IPS-15b (cell line): ENCODE measurements at regions not wholly inside any gene's neighbourhood (a gene's known extent, or its start where the extent isn't known, plus 50 kb on each side); places are given as distances from the start of the nearest gene placed in this dataset.

ENCODE experiments used
- H3K27me3 ChIP-seq: one replicate; pipeline ENCODE4 v1.6.1; 2013; ENCODE audit warnings: low read length; ENCODE audit not compliant: control insufficient read depth, insufficient read depth
- H3K36me3 ChIP-seq: one replicate; pipeline ENCODE4 v1.6.1; 2013; ENCODE audit warnings: low read length; ENCODE audit not compliant: control insufficient read depth, insufficient read depth
- H3K4me1 ChIP-seq: one replicate; pipeline ENCODE4 v1.6.1; 2013; ENCODE audit warnings: mild to moderate bottlenecking, low read length; ENCODE audit not compliant: control insufficient read depth, insufficient read depth
- H3K4me3 ChIP-seq: one replicate; pipeline ENCODE4 v1.5.1; 2013; ENCODE audit warnings: low read depth, low read length
- H3K9ac ChIP-seq: one replicate; pipeline ENCODE4 v1.6.1; 2013; ENCODE audit warnings: low read depth, mild to moderate bottlenecking, low read length
- H3K9me3 ChIP-seq: one replicate; pipeline ENCODE4 v1.6.1; 2013; ENCODE audit warnings: mild to moderate bottlenecking, low read length; ENCODE audit not compliant: control insufficient read depth, insufficient read depth

DNA sequence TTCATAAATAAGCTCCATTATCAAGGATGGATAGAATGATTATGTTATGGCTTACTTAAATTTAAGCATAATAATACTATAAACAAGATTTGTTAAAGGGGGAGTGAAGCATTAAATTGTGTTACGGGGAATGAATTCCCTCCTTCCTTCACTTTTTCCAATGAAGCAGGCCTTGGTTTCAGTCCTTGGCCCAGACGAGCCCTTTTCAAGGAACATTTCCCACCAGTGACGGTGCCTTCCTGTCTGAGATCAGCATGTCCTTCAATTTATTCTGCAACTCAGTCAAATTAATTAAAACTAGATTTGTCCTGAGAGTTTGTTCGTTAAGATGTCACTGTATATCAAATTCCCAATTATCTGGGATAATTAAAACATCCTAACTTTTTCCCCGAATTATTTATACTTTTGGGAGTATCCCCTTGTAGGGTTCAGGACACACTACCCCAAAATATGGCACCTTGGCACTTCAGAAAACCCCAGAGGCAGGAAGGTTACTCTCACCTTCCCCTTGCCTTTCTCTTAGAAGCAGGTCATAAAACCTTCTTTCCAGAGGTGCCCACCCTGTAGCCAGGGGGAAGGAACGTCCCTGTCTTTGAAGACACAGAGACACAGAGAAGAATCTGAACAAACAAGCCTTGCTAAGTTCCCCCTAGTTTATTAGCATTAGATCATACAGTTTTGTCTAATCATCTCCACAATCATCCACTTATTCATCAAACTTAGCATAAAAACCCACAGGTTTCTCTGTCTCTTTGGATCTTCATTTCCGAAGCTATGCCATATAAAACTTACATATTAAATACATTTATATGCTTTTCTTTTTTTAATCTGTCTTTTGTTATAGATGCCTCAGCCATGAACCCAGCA, 86.2 kb upstream of the ARHGAP29 start:
- Histone ChIP-seq H3K27me3 (no peaks in the 10 kb centered on the region), H3K4me3 (no peak overlapping the region), H3K4me1 (peaks cover 29% of the 10 kb centered on the region), H3K36me3 (no peaks in the 10 kb centered on the region), H3K9ac (no peak overlapping the region), H3K9me3 (no peaks in the 10 kb centered on the region)

DNA sequence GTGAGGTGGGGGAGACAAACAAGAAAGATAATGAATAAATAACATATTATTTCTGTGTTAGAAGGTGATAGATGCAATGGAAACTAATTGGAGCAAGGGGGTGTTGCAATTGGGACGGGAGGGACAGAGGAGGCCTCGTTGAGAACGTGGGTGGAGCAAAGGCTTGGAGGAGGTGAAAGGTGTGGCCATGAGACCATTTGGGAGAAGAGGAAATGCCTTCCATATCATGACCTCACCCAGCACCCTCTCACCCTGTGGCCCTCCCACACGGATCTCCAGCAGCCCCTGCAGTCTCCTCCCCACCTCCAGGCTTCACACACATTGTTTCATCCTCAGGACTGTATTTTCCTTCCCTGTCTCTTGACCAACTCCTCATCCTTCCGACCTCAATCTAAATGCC, 85.3 kb upstream of the ARHGAP29 start:
- Histone ChIP-seq H3K27me3 (no peaks in the 10 kb centered on the region), H3K4me1 (peaks cover 22% of the 10 kb centered on the region), H3K9me3 (no peaks in the 10 kb centered on the region), H3K4me3 (no peak overlapping the region), H3K9ac (no peak overlapping the region), H3K36me3 (no peaks in the 10 kb centered on the region)

DNA sequence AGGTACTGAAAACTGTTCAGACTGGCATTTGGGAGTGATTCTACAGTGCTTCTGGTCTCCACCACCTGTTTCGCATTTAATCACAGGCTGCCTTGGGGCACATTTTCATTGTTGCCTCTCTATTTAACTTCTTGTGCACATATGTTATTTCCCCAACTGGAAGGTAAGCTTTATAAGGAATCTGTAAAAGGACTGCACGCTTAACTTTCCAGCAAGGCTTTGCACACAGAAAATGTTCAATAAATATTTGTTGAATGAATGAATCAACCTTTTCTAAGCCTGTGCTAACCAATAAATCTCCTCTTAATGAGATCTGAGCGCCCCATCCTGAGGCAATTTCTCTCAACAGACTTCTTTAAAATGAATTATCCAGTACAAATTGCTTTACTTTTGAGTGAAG, 84.3 kb upstream of the ARHGAP29 start:
- peaks cover 15% of the 10 kb centered on the region for H3K4me1 ChIP-seq
- H3K9me3 ChIP-seq: no peaks in the 10 kb centered on the region
- H3K27me3 ChIP-seq: no peaks in the 10 kb centered on the region
- no peak overlapping the region for H3K9ac ChIP-seq
- H3K36me3 ChIP-seq: no peaks in the 10 kb centered on the region
- no peak overlapping the region for H3K4me3 ChIP-seq

DNA sequence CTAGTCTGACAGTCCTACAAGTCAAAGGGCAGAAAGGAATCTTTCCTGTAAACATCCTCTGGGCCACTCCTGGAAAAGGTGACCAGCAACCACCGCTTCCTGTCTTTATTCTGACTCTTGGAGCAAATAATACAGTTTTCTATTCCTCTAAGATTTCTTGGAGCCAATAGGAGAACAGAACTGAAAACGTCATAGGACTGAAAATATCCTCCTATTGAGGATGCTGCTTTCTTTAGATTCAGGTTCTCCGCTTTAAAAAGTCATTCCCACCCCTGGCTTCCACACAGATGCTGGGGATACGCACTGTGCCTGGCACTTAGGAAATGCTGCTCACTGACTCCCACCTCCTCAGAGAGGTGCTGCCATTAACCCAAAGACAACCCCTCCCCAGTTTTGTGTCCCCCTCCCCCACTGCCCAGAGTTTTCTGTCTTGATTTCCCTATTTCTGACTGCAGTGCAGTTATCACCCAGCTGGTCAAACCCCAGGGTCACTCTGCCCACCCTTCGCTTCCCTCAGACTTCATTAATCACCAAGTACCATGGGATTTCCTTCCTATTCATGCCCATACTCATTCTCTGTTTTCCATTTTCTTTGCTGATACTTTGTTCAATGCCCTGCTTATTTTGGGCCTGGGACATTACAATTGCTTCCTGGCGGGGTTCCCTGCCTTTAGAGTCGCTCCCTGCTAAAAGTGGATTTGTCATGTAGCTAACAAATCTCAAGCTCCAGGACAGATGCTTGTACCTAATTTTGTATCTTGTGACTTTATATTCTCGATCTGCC, 82.1 kb upstream of the ARHGAP29 start:
- Histone ChIP-seq H3K4me1 (peaks cover 13% of the 10 kb centered on the region), H3K4me3 (no peak overlapping the region), H3K9ac (no peak overlapping the region), H3K9me3 (no peaks in the 10 kb centered on the region), H3K36me3 (no peaks in the 10 kb centered on the region), H3K27me3 (no peaks in the 10 kb centered on the region)

DNA sequence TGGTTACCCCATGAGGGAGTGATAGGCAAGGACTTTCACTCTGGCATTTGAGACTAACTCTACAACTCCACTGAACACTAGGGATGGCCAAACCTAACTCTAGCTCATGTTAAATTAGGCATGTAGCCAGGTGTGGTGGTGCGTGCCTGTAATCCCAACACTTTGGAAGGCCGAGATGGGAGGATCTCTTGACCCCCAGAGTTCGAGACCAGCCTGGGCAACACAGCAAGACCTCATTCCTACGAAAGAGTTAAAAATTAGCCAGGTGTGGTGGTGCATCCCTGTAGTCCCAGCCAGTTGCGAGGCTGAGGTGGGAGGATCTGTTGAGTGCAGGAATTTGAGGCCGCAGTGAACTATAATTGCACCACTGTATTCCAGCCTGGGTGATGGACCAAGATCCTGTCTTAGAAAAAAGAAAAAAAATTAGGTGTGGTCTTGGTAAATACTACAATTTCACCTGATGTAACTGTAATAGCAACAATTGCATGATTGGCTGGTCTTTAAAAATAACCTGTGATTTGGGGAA, 81.2 kb upstream of the ARHGAP29 start:
- Histone ChIP-seq H3K4me1 (peaks cover 13% of the 10 kb centered on the region), H3K9ac (no peak overlapping the region), H3K27me3 (no peaks in the 10 kb centered on the region), H3K9me3 (no peaks in the 10 kb centered on the region), H3K36me3 (no peaks in the 10 kb centered on the region), H3K4me3 (no peak overlapping the region)

DNA sequence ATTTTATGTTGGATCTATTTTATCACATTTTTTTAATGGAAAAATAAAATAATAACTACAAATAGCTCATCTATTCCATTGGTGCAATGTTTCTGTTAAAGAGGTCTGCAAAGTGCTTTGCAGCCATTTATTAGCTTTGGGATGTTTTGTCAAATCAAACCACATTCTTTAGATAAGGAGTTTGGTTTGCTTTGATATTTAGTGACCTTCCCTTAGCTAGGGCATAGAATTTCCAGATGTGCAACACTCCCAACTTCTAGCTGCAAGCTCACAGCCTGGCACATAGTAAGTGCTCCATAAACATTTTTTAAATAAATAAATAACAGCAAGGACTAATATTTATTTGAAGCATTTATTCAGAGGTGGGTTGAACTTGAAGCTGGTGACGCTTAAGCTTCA, 80.4 kb upstream of the ARHGAP29 start:
- H3K4me1 ChIP-seq: peaks cover 13% of the 10 kb centered on the region
- H3K9me3 ChIP-seq: no peaks in the 10 kb centered on the region
- no peaks in the 10 kb centered on the region for H3K36me3 ChIP-seq
- no peak overlapping the region for H3K9ac ChIP-seq
- no peaks in the 10 kb centered on the region for H3K27me3 ChIP-seq
- H3K4me3 ChIP-seq: no peak overlapping the region

DNA sequence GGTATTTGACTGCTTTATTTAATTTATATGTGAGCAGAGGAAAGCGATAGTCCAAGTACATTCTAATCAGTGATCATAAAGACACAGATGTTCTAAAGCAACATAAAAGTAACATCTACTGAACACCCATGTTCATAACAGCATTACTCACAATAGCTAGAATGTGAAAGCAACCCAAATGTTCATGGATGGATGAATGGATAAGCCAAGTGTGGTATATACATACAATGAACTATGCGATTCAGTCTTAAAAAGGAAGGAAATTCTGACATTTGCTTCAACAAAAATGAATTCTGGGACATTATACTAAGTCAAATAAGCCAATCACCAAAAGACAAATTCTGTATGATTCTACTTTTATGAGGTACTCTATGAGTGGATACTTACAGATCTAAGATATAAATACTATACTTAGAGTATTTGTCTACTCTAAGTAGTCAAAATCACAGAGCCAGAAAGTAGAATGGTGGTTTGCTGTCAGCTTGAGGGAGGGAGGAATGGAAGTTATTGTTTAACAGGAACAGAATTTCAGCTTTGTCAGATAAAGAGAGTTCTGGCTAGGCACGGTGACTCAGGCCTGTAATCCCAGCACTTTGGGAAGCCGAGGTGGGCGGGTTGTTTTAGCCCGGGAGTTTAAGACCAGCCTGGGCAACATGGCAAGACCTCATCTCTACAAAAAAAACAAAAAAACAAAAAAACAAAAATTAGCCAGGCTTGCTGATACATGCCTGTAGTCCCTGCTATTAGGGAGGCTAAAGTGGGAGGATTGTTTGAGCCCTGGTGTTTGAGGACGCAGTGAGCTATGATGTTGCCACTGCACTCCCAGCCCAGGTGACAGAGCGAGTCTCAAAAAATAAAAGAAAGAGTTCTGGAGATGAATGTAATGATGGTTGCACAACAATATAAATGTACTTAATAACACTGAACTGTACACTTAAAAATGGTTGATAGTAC, 79.7 kb upstream of the ARHGAP29 start:
- Histone ChIP-seq H3K9me3 (no peaks in the 10 kb centered on the region), H3K27me3 (no peaks in the 10 kb centered on the region), H3K36me3 (no peaks in the 10 kb centered on the region), H3K9ac (no peak overlapping the region), H3K4me3 (no peak overlapping the region), H3K4me1 (peaks cover 9% of the 10 kb centered on the region)

DNA sequence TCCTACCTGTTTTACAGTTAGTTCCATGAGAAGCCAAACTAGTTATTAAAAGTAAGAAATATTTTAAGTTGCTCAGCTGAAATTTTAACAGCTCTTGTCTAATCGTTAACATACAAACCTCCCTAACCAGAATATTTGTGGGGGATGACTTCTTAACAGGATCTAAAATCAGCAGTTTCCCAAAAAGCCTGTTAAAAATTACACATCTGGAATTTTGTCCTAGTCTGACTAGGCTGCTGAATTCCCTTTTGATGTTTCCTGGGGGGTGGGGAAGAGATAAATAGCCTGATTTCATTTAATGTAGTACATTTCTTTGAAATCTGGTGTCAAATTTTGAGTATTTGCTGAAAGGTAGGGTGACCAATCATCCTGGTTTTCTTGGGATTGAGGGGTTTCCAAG, 78.8 kb upstream of the ARHGAP29 start:
- H3K4me1 ChIP-seq: peaks cover 9% of the 10 kb centered on the region
- H3K9me3 ChIP-seq: no peaks in the 10 kb centered on the region
- no peaks in the 10 kb centered on the region for H3K36me3 ChIP-seq
- H3K9ac ChIP-seq: no peak overlapping the region
- H3K27me3 ChIP-seq: no peaks in the 10 kb centered on the region
- H3K4me3 ChIP-seq: no peak overlapping the region

DNA sequence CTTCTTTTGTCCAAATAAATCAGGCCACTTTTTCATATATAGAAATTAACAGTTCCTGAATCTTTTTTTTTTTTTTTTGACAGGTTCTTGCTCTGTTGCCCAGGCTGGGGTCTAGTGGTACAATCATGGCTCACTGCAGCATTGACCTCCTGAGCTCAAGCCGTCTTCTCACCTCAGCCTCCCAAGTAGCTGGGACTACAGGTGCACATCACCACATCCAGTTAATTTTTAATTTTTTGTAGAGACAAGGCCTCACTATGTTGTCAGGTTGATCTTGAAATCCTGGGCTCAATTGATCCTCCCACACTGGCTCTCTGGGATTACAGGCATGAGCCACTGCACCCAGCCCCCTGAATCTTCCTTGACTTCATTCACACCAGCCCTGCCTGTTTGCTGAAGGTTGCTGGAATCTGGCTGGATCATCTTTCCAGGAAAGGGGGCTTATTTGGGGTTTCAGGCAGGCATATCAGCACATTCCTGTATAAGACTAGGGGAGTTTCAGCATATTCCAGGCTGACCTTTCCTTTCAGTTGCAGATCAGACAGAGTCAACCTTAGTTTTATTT, 78.2 kb upstream of the ARHGAP29 start:
- H3K27me3 ChIP-seq: peaks cover 2% of the 10 kb centered on the region
- H3K9ac ChIP-seq: no peak overlapping the region
- no peak overlapping the region for H3K4me3 ChIP-seq
- no peaks in the 10 kb centered on the region for H3K36me3 ChIP-seq
- H3K9me3 ChIP-seq: no peaks in the 10 kb centered on the region
- peaks cover 9% of the 10 kb centered on the region for H3K4me1 ChIP-seq

DNA sequence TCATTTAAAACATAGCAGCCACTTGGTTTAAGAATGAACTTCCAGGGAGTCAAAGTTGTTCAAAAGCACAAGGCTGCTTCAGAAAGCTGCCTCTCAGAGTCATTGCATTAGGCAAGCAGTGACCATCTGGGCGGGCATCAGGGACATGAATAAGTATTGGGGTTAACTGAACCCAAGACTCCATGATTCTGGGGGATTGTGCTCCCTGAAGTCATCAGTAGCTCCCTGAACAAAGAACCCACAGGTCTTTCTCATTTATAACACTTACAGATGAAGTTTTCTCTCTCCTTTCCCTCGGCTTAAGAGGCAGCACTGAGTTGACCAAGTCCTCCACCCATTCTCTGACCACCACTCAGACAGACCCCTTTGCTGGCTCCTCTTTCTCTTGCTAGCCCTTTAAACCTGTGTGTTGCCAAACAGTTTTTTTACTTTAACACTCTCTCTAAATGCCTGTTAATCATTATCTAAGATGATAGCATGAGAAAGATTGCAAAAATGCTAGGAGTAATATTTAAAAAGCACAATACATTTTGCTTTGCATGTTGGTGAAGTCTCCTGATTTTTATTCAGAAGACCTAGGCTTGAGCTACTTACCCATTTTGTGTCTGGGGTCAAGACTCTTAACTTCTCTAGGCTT, 77.0 kb upstream of the ARHGAP29 start:
- Histone ChIP-seq H3K4me3 (no peak overlapping the region), H3K36me3 (no peaks in the 10 kb centered on the region), H3K27me3 (peaks cover 2% of the 10 kb centered on the region), H3K9me3 (no peaks in the 10 kb centered on the region), H3K4me1 (peaks cover 8% of the 10 kb centered on the region), H3K9ac (no peak overlapping the region)
